C4-2B (cell line): ENCODE measurements at regions not wholly inside any gene's neighbourhood (a gene's known extent, or its start where the extent isn't known, plus 50 kb on each side); places are given as distances from the start of the nearest gene placed in this dataset.

Experiments
- CTCF ChIP-seq: fragments of 450-650 bp; conservative IDR thresholded peaks from 2 replicates; pipeline ENCODE4 v1.5.1; 2017; ENCODE audit warnings: mild to moderate bottlenecking
- ZFX ChIP-seq: fragments of 450-650 bp; IDR thresholded peaks from 2 replicates; pipeline ENCODE4 v1.6.1; 2017

DNA sequence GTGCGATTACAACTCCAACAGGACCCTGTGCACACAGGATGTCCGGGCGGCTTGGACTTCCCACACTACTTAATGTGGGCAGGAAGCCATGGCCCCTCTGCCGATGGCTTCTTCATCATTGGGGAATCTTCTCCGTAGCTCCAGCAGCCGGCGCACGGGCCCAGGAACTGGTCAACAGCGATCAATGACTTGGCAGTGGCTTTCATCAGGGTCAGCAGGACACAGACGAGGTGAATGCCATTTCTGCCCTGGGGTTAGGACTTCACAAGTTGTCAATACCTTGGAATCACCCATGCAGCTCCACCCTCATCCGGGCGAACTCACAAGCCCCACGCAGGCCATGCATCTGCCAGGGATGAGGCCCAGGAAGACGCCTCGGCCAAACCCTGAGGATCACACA is 645.7 kb downstream of the BRD1 start:
- TF ChIP-seq CTCF (no peak), ZFX (no peak)
